CD4-positive, alpha-beta T cell treated with Interleukin-4 for 1 hour (primary cell): ENCODE measurements at regions not wholly inside any gene's neighbourhood (a gene's known extent, or its start where the extent isn't known, plus 50 kb on each side); places are given as distances from the start of the nearest gene placed in this dataset.
"Not testable (repeated sequence)": the region's sequence is repeated elsewhere in the genome, so short reads cannot be mapped to it uniquely, and the experiment has no call there.

ENCODE experiments used
- DNase-seq, 2 donors: peaks; one replicate each; pipeline ENCODE4 v3.0.0-alpha.2; 2020 to 2022

- DNase-seq = no peak
Measured at GRCh38 chr6:157727629-157728182, 95.3 kb upstream of the SNX9 start.

GRCh38 chr6:157728183-157728881, 94.7 kb upstream of the SNX9 start:
- no peak for DNase-seq

GRCh38 chr6:157731221-157731620, 91.8 kb upstream of the SNX9 start:
- no peak for DNase-seq

GRCh38 chr6:157732007-157732406, 91.0 kb upstream of the SNX9 start:
- no peak for DNase-seq

GRCh38 chr6:157732416-157733161, 90.5 kb upstream of the SNX9 start:
- DNase-seq = no peak

- not testable (repeated sequence) for DNase-seq
Measured at GRCh38 chr6:157736555-157736954, 86.5 kb upstream of the SNX9 start.

GRCh38 chr6:157741321-157741947, 81.6 kb upstream of the SNX9 start:
- DNase-seq = no peak

- no peak for DNase-seq
Measured at GRCh38 chr6:157741948-157742556, 81.0 kb upstream of the SNX9 start.

GRCh38 chr6:157744102-157744601, 78.9 kb upstream of the SNX9 start:
- DNase-seq = no peak

- DNase-seq = no peak
Measured at GRCh38 chr6:157746897-157747296, 76.1 kb upstream of the SNX9 start.

- no peak for DNase-seq
Measured at GRCh38 chr6:157747370-157747769, 75.7 kb upstream of the SNX9 start.

- no peak for DNase-seq
Measured at GRCh38 chr6:157748839-157749571, 74.0 kb upstream of the SNX9 start.

- not testable (repeated sequence) for DNase-seq
Measured at GRCh38 chr6:157750973-157751372, 72.1 kb upstream of the SNX9 start.

GRCh38 chr6:157751547-157752200, 71.4 kb upstream of the SNX9 start:
- no peak for DNase-seq

GRCh38 chr6:157752879-157753278, 70.2 kb upstream of the SNX9 start:
- not testable (repeated sequence) for DNase-seq

- no peak for DNase-seq
Measured at GRCh38 chr6:157753291-157753690, 69.8 kb upstream of the SNX9 start.

- not testable (repeated sequence) for DNase-seq
Measured at GRCh38 chr6:157753801-157754200, 69.2 kb upstream of the SNX9 start.

- DNase-seq = no peak
Measured at GRCh38 chr6:157754351-157754750, 68.7 kb upstream of the SNX9 start.

- DNase-seq = no peak
Measured at GRCh38 chr6:157755032-157755745, 67.9 kb upstream of the SNX9 start.

GRCh38 chr6:157755746-157756411, 67.2 kb upstream of the SNX9 start:
- DNase-seq = peak; percentile 49 to 66
